Gastrocnemius medialis (tissue), 4 donors: ENCODE measurements at regions not wholly inside any gene's neighbourhood (a gene's known extent, or its start where the extent isn't known, plus 50 kb on each side); places are given as distances from the start of the nearest gene placed in this dataset.

ENCODE experiments used
- ATAC-seq, 2 donors: fragments of 150-250 bp; one replicate each; pipeline ENCODE4 v1.9.1; 2016
- DNase-seq, 2 donors: peaks; one replicate each; pipeline ENCODE4 v3.0.0-alpha.2; 2019
- H3K27ac ChIP-seq, 4 donors: fragments of 200-600 bp; sonication (generic); 1 replicate in 1 of 4; 2 replicates in 3 of 4; pipeline ENCODE4 v1.5.1; 2016 to 2018; ENCODE audit warnings: mild to moderate bottlenecking in 2 of 4, moderate library complexity in 1 of 4
- H3K27me3 ChIP-seq, 3 donors: fragments of 200-600 bp; sonication (generic) in 2 of 3; 1 replicate in 1 of 3; 2 replicates in 2 of 3; pipeline versions ENCODE4 v1.5.1 to v1.6.0; 2016 to 2019; ENCODE audit warnings: mild to moderate bottlenecking in 1 of 3, moderate library complexity in 1 of 3
- H3K36me3 ChIP-seq, 2 donors: fragments of 200-600 bp; sonication (generic) in 1 of 2; one replicate each; pipeline ENCODE4 v1.5.1; 2017 to 2018
- H3K4me1 ChIP-seq, 2 donors: fragments of 200-600 bp; sonication (generic) in 1 of 2; one replicate each; pipeline ENCODE4 v1.5.1; 2016 to 2017; ENCODE audit warnings: mild to moderate bottlenecking in 2 of 2
- H3K4me3 ChIP-seq, 4 donors: fragments of 200-600 bp; sonication (generic) in 3 of 4; 1 replicate in 1 of 4; 2 replicates in 3 of 4; pipeline ENCODE4 v1.5.1; 2016 to 2019; ENCODE audit warnings: mild to moderate bottlenecking in 2 of 4
- H3K9me3 ChIP-seq, 3 donors: fragments of 200-600 bp; sonication (generic) in 2 of 3; 1 replicate in 1 of 3; 2 replicates in 2 of 3; pipeline ENCODE4 v1.5.1; 2016 to 2019
- POLR2A ChIP-seq, 2 donors: fragments of 450-650 bp; IDR thresholded peaks; one replicate each; pipeline ENCODE4 v1.6.1; 2017; ENCODE audit warnings: antibody characterized with exemption in 2 of 2, mild to moderate bottlenecking in 2 of 2, moderate library complexity in 2 of 2
- in situ Hi-C, 4 donors: fragments of 200-750 bp; cut with MboI; loops; one replicate each; pipeline versions ENCODE4 v1.15.0 to v1.8.0; 2017; ENCODE audit warnings: low sequenced_read_pairs in 4 of 4
- intact Hi-C: fragments of 100-400 bp; cut with DNase I; formaldehyde crosslinking; loops from one replicate; pipeline ENCODE4 v1.15.1; 2023; ENCODE audit warnings: low total_unique reads
- TF ChIP-seq, protein P1 (sequence below), 5 experiments: fragments of 450-650 bp in 3 of 5; fragments of 200-600 bp in 2 of 5; sonication (generic) in 2 of 5; IDR thresholded peaks in 4 of 5; conservative IDR thresholded peaks in 1 of 5; 1 replicate in 4 of 5; 2 replicates in 1 of 5; pipeline ENCODE4 v1.5.1; 2016 to 2019; ENCODE audit warnings: antibody characterized with exemption in 5 of 5, mild to moderate bottlenecking in 3 of 5, moderate library complexity in 3 of 5

GRCh38 chr10:83287374-83287773, 851.9 kb upstream of the GHITM start:
- H3K4me3 ChIP-seq: no peak overlapping the region
- no peak for DNase-seq
- TF ChIP-seq, protein P1, sequence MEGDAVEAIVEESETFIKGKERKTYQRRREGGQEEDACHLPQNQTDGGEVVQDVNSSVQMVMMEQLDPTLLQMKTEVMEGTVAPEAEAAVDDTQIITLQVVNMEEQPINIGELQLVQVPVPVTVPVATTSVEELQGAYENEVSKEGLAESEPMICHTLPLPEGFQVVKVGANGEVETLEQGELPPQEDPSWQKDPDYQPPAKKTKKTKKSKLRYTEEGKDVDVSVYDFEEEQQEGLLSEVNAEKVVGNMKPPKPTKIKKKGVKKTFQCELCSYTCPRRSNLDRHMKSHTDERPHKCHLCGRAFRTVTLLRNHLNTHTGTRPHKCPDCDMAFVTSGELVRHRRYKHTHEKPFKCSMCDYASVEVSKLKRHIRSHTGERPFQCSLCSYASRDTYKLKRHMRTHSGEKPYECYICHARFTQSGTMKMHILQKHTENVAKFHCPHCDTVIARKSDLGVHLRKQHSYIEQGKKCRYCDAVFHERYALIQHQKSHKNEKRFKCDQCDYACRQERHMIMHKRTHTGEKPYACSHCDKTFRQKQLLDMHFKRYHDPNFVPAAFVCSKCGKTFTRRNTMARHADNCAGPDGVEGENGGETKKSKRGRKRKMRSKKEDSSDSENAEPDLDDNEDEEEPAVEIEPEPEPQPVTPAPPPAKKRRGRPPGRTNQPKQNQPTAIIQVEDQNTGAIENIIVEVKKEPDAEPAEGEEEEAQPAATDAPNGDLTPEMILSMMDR (IDR thresholded peaks at IDR 0.05 in 4 of 5, conservative IDR thresholded peaks at IDR 0.05 in 1 of 5): no peak
- TF ChIP-seq POLR2A (IDR thresholded peaks at IDR 0.05): no peak
- no peak overlapping the region for H3K27ac ChIP-seq
- no peaks in the 10 kb centered on the region for H3K27me3 ChIP-seq
- in situ Hi-C loops: no loop called here
- no peaks in the 10 kb centered on the region for H3K36me3 ChIP-seq
- ATAC-seq: no peak
- intact Hi-C loops: no loop called here
- no peaks in the 10 kb centered on the region for H3K4me1 ChIP-seq
- H3K9me3 ChIP-seq: no peaks in the 10 kb centered on the region

GRCh38 chr10:83289373-83289772, 849.9 kb upstream of the GHITM start:
- Histone ChIP-seq H3K27me3 (no peaks in the 10 kb centered on the region), H3K9me3 (no peaks in the 10 kb centered on the region), H3K27ac (no peak overlapping the region), H3K36me3 (no peaks in the 10 kb centered on the region), H3K4me3 (no peak overlapping the region), H3K4me1 (no peaks in the 10 kb centered on the region)
- intact Hi-C loops: no loop called here
- no peak for ATAC-seq
- in situ Hi-C loops: no loop called here
- no peak for TF ChIP-seq POLR2A (IDR thresholded peaks at IDR 0.05)
- TF ChIP-seq, protein P1 (IDR thresholded peaks at IDR 0.05 in 4 of 5, conservative IDR thresholded peaks at IDR 0.05 in 1 of 5): no peak
- DNase-seq: no peak

DNA sequence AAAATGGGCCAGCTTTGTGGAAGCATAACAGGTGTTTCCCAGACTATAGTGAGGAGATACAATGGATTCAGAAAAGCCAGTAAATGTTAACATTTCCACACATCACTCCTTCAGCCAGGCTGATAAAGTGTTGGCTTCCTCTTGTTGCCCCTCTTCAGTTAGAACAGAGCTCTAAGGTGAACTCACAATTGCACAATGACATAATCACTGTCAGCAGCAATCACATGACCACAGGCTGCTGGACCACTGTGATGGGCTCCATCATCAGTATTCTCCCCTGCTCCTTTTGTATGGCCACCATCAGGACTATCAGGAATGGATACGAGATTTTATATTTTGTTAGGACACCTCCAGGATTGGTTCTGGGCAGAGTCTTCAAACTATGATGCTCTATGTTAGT, 849.4 kb upstream of the GHITM start:
- Histone ChIP-seq H3K4me1 (no peaks in the 10 kb centered on the region), H3K27ac (no peak overlapping the region), H3K27me3 (no peaks in the 10 kb centered on the region), H3K9me3 (no peaks in the 10 kb centered on the region), H3K4me3 (no peak overlapping the region), H3K36me3 (no peaks in the 10 kb centered on the region)
- no peak for ATAC-seq
- TF ChIP-seq, protein P1 (IDR thresholded peaks at IDR 0.05 in 4 of 5, conservative IDR thresholded peaks at IDR 0.05 in 1 of 5): no peak
- TF ChIP-seq POLR2A (IDR thresholded peaks at IDR 0.05): no peak
- intact Hi-C loops (no loop called here), in situ Hi-C loops (no loop called here)
- no peak for DNase-seq

GRCh38 chr10:83301732-83302131, 837.6 kb upstream of the GHITM start:
- in situ Hi-C loops (no loop called here), intact Hi-C loops (no loop called here)
- ATAC-seq: no peak
- H3K27me3 ChIP-seq: no peaks in the 10 kb centered on the region
- TF ChIP-seq POLR2A (IDR thresholded peaks at IDR 0.05): no peak
- TF ChIP-seq, protein P1 (IDR thresholded peaks at IDR 0.05 in 4 of 5, conservative IDR thresholded peaks at IDR 0.05 in 1 of 5): no peak
- no peaks in the 10 kb centered on the region for H3K36me3 ChIP-seq
- no peak overlapping the region for H3K27ac ChIP-seq
- DNase-seq: no peak
- H3K4me3 ChIP-seq: no peak overlapping the region
- no peaks in the 10 kb centered on the region for H3K9me3 ChIP-seq
- H3K4me1 ChIP-seq: no peaks in the 10 kb centered on the region

- intact Hi-C loops (no loop called here), in situ Hi-C loops (no loop called here)
- no peak for TF ChIP-seq POLR2A (IDR thresholded peaks at IDR 0.05)
- TF ChIP-seq, protein P1 (IDR thresholded peaks at IDR 0.05 in 4 of 5, conservative IDR thresholded peaks at IDR 0.05 in 1 of 5): no peak
- no peak overlapping the region for H3K4me3 ChIP-seq
- no peak overlapping the region for H3K27ac ChIP-seq
- no peaks in the 10 kb centered on the region for H3K9me3 ChIP-seq
- DNase-seq (no peak), ATAC-seq (no peak)
- H3K27me3 ChIP-seq: no peaks in the 10 kb centered on the region
- H3K36me3 ChIP-seq: no peaks in the 10 kb centered on the region
- no peaks in the 10 kb centered on the region for H3K4me1 ChIP-seq
Measured at GRCh38 chr10:83302623-83303022, 836.7 kb upstream of the GHITM start.
